Putamen (tissue), 1 donor: ENCODE measurements at regions not wholly inside any gene's neighbourhood (a gene's known extent, or its start where the extent isn't known, plus 50 kb on each side); places are given as distances from the start of the nearest gene placed in this dataset.

ENCODE experiments used
- DNase-seq: peaks from one replicate; pipeline ENCODE4 v3.0.0-alpha.2; 2016; ENCODE audit warnings: low spot score

- no peak for DNase-seq
These were observed 57.7 kb upstream of the CPEB4 start for GRCh38 chr5:173830421-173830820.

GRCh38 chr5:173831196-173831914 is 56.8 kb upstream of the CPEB4 start:
- no peak for DNase-seq

GRCh38 chr5:173832386-173832785 is 55.8 kb upstream of the CPEB4 start:
- no peak for DNase-seq

- DNase-seq: peak; percentile 56
These were observed 54.8 kb upstream of the CPEB4 start for GRCh38 chr5:173833196-173833985.

- DNase-seq: no peak
These were observed 53.9 kb upstream of the CPEB4 start for GRCh38 chr5:173834071-173834771.

GRCh38 chr5:173835131-173835530 is 53.0 kb upstream of the CPEB4 start:
- no peak for DNase-seq

GRCh38 chr5:173835661-173836060 is 52.5 kb upstream of the CPEB4 start:
- DNase-seq: no peak

- no peak for DNase-seq
These were observed 50.5 kb upstream of the CPEB4 start for GRCh38 chr5:173837654-173838053.
